Stimulated activated CD4-positive, alpha-beta T cell treated with anti-CD3 and anti-CD28 coated beads, Interleukin-1b, Interleukin-23, amount 100 ng/mL, for 4 hours (primary cell): ENCODE measurements at regions not wholly inside any gene's neighbourhood (a gene's known extent, or its start where the extent isn't known, plus 50 kb on each side); places are given as distances from the start of the nearest gene placed in this dataset.

Experiments
- DNase-seq, 2 donors: peaks; one replicate each; pipeline ENCODE4 v3.0.0-alpha.2; 2020; ENCODE audit warnings: low read depth in 2 of 2

- no peak for DNase-seq
These were observed 56.6 kb upstream of the MAP2 start for GRCh38 chr2:209367075-209367747.

GRCh38 chr2:209368406-209368805, 55.4 kb upstream of the MAP2 start:
- DNase-seq: no peak

GRCh38 chr2:209368914-209369313, 54.9 kb upstream of the MAP2 start:
- no peak for DNase-seq

DNA sequence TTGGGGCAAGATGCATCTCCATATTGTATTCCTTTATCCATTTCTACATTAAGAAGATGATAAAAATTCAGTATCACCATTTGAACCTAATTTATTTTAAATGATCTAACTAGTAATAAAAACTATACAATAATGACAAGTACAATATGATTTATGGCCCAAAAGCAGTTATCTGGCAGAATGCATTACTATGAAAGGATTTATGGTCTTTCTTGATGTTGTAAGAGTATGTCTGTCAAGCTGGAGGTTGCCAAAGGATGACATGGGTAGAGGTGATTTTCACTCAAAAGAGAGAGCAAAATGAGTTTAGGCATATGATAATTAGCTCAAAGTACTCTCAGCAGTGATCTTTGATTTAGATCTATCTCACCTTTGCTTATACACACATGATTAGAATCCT, 54.2 kb upstream of the MAP2 start:
- no peak for DNase-seq

GRCh38 chr2:209371407-209371806, 52.4 kb upstream of the MAP2 start:
- no peak for DNase-seq
